HG03060 (cell line): ENCODE measurements at regions not wholly inside any gene's neighbourhood (a gene's known extent, or its start where the extent isn't known, plus 50 kb on each side); places are given as distances from the start of the nearest gene placed in this dataset.

Source experiments
- ATAC-seq: cut with Tn5 transposase; IDR thresholded peaks from one replicate; pipeline ENCODE4 v1.9.1; 2021; ENCODE audit warnings: low read depth, moderate number of reproducible peaks; ENCODE audit not compliant: unreplicated experiment

DNA sequence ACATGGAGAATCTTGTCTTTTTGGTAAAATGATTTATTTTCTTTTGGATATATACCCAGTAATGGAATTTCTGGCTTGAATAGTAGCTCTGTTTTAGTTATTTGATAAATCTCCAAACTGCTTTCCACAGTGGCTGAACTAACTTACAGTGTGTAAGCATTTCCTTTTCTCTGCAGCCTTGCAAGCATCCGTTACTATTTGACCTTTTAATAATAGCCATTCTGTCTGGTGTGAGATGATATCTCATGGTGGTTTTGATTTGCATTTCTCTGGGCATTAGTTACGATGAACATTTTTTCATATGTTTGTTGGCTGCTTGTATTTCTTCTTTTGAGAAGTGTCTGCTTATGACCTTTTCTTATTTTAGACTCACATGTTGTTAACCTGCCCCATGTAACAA is 190.2 kb downstream of the GALR1 start:
- no peak for ATAC-seq

DNA sequence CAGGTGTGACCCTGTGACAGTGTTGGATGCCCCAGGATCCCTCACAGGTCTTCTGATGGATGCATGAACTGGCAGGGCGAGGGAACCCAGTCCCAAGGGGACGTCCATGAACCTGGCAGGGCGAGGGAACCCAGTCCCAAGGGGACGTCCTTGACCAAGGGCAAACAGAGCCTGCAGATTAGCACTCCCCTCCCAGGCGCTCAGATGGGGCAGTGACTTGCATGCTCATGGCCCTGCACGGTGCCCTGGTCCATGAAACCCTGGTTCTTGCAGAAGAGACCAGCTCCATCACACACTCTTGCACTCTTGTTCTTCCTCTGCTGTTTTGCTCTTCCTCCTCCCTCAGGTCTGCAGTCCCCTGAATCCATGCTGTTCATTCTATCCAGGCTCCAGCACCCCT is 192.7 kb downstream of the GALR1 start:
- ATAC-seq, result no peak

DNA sequence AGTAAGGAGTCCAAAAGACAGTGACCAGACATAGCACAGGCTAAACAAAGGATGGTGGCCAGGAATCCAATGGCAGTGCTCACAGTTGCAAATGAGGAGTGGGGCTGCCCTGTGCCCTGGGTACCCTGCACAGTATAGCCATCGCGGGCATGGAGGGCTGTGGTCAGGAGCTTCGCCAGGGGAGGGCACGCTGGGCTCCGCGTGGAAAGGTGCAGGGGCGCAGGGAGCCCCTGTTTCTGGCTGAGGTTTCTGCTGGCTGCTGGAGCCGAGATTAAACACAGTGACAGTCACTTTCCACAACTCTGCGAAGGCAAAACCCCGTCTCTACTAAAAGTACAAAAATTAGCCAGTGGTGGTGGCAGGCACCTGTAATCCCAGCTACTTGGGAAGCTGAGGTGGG is 194.7 kb downstream of the GALR1 start:
- no peak for ATAC-seq

DNA sequence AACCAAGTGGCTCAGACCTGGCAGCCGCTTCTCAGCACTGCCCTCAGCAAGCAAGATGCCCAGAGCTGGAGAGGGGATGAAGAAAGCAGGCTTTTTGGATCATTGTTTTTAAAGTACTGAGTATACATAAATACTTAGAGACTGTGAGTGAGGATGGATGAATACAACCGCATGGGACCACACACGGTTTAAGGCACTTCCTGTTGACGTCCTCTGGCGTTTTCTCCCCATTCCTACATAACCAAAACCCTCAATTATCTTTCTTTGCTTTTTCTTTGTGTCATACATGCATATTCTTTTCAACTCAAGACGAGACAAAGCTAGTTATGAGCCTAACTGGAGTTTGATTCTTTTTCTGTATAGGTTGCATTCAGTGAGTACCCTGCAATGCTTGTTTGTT is 198.4 kb downstream of the GALR1 start:
- ATAC-seq, result no peak

DNA sequence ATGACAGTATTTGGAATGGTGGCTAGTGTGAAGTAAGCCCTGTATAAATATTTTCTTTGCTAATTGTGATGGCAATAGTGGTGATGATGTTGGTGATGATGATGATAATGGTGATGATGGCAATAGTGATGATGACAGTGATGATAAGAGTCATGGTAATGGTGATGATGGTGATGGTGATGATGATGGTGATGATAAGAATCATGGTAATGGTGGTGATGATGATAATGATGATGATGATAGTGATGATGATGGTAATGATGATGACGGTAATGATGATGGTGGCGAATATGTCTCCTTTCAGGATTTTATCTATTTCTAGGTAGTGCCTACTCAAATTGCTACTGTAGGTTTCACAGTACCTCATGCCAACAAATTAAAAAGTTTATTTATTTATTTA is 205.4 kb downstream of the GALR1 start:
- no peak for ATAC-seq

DNA sequence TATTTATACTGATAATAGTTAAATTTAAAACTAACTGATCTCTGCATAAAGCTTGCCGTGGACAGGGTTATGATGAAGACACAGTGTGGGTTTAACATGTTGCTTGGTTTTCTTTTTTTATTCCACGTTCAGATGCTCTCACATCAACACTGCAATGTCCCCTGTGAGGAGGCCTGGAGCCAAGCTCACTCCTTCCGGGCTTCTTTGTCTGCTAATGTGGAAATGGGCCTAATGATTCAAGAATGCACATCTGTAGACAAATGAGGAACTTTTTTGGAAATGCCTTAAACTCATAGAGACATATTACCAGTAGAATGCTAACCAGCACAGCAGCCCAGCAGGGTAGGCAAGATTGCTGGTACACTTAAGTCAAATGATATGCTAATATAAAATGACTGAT is 208.0 kb downstream of the GALR1 start:
- no peak for ATAC-seq

DNA sequence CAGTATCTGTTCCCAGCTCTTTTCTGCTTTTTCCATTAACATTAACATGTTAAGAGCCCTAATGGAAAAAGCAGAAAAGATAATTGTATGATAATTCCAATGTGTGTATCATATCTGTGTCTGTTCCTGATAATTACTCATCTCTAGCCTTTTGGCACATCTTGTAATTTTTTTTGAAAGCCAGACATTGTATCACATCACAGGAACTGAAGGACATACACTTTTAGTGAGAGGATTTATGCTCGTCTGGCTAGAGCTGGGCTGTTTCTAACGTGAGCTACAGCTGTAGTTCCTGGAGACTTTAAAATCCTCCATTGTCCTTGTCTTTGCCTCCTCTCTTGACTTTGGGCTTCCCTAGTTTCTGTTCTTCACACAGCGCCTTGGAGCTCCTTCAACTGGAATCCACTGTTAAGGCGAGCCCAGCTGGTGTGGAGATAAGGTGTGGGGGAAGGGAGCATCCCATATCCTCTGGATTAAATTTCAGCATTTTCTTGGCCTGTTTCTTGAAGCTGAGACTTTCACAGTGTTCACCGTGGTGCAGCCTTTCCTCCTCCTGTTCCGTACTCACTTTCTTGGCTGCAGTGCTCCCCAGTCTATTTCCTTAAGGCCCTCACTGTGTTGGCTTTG is 211.5 kb downstream of the GALR1 start:
- no peak for ATAC-seq

DNA sequence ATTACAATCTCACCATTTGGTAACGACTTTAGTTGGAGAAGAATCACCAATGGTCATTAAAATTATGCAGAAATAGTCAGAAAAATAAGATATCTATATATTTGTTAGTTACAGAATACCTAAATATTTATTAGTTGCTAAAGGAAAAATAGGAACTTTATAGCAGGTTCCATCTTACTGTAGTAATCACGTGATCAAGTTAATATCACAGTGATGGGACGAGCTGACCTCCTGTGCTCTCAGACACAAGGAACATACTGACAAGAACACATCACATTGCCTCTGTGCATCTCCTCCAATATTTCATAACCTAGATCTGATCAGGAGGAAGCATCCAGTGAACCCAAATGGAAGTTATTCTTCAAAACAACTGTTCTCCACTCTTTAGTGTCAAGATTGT is 215.3 kb downstream of the GALR1 start:
- ATAC-seq, result no peak

DNA sequence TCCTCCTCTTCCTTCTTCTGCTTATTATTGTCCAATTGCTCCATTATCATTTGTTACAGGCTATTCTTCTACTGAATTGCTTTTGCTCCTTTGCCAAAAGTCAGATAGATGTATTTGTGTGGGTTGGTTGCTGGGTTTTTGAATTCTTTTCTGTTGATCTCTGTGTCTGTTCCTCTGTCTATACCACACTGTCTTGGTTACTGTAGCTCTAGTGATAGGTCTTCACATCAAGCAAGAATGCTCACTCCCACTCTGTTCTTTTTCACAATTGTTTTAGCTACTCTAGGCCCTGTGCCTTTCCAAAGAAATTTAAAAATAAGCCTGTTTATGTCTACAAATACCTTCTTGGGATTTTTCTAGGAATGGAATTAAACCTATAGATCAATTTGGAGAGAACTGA is 217.2 kb downstream of the GALR1 start:
- ATAC-seq, result no peak

DNA sequence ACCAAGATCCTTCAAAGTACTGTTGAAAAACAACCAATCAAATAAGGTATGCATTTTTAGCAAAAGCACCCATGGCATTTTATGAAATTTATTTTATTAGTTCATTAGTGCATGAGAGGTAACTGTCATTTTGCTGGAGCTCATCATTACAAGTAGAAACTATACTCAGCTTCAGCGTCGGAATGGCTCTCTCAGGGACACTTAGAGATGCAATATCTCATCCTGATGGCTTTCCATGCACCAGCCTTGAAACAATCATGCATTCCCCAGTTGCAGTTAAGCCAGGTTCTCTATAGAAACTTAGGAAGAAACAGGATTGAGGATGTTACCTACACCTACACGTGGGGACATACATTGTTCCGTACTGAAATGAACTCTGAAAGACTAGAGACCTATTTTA is 219.5 kb downstream of the GALR1 start:
- no peak for ATAC-seq

DNA sequence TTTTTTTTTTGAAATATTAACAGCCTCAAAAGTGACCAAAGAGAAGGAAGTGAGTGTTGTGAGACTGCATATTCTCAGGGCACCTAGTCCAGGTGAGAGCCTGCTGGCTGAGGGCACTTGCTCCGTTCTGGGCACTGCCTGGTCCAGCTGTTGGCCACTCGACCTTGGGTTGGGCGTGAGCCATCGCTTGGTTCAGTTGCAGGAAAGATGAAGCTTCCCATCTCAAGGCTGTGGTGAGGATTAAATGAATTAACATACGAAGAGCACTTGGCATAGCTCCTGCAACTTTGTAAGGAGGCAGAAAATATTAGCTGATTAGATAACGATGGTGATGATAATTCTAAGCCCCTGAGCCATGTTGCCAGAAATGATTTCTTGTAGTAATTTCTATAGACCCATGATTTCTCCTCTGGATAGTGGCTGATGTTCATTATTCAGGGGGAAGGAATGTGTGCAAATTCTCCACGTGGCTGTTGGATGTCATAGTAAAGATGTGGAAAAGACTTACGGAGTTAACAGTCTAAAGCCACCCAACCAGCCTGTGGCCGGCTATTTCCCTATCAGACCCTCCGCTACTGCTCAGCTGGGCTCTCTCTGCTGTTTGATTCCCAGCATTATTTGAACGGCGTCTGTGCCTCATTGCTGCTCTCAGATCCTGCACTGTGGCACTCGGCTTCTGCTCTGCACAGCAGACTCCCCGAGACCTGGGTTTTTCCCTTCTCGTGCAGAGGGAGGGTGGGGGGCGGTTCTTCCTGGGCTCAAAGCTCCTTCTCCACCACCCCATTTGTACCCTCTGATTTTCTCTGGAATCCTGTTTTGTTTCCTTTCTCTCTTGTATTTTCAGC is 221.1 kb downstream of the GALR1 start:
- no peak for ATAC-seq

DNA sequence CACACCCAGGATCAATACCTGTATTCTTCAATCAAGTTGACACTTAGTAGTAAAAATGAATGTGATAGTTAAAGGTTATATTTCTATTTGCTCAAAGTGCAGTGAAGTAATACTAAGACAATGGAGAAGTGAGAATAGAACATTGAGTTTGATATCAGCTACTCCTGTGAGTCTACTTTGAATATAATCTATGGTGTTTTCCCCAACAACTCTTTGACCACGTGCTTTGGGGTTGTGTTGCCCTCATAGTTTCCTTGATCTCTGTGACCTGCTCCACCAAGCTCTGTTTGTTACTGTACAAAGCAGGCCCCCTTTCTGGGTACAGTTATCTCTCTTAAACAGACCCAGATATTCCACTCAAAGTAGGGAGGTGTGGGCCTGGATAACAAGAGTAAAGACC is 222.9 kb downstream of the GALR1 start:
- ATAC-seq, result no peak

DNA sequence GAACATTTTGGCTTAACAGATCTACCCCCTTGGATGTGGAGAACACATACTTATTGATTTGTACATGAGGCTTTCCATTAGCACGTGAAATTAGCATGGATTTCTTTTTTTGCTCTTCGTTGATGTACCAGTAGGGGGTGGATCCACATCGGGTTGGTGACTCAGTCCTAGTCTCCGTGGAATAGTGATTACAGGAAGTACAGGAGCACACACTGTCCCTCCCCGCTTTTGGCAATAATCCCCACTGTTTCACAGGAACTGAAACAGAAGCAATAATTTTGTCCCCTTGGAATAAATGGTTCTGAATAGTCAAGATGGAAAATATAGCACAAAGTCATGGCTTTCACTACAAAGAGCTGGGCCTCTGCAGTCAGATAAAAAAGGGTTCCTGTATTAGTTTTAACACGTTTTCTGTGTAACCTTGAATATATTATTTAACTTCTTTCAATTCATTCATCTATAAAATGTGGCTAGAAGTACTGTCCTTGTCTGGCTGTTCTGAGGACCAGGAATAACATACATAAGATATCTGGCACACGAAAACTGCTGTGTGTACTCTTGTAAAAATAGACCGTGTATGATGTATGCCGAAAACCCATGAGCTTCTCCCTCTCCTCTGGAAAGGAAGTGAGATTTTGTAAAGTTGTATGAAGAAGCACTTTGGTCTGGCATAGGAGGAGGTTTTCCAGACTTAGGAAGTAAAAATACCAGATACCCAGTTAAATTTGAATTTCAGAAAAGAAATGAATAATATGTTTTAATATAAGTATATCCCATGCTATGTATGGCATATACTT is 229.2 kb downstream of the GALR1 start:
- ATAC-seq, result no peak

DNA sequence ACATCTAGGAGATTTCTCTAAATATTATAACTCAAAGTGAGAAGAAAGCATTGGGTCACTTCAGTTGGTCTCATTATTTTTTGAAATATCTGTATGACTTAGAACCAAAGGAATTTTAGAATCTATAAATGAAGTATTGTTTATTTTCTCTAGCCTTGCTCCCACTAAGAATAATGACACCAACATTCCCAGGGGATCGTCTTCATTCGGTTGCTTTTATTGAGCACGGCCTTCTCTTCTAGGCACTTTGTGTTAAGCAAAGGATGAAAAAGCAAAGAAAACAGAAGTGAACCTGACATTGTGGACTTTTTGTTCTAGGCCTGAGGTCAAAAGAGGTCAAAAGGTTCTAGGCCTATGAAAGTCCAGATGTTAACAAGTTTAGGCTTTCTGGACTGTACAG is 231.9 kb downstream of the GALR1 start:
- no peak for ATAC-seq

DNA sequence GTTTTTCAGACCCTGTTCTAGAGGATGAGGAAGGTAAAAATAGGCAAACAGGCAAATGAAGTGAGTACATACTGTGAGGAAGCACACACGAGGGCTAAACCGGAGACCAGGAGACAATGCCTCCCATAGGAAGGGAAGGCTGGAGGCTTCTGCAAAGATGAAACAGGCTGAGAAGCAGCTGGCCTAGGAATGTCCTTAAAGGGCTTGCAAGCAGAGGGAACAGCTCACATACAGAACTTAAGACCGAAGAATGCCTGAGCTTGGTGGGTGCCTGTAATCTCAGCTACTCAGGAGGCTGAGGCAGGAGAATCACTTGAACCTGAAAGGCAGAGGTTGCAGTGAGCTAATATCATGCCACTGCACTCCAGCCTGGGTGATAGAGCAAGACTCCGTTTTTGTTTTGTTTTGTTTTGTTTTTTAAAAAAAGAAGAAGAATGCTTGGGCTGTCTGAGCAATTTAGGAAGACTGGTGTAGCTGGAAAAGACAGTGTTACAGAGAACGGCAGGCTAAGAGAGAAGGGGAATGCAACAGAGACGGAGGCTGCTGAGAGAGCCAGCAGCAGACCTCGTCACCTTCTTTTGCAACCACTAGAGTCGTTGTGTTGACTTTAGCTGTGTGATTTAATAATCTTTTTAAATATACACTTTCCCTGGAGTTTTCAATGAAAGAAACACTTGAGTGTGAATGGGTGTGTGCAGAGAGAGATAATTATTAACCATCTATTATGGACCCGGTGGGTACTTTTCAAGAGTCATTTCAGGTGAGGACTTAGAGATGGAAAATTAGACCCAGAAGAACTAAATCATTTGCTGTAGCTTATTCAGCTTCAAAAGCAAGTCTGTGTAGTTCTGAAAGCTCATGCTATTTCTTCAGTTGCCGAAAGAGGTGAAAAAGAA is 232.8 kb downstream of the GALR1 start:
- no peak for ATAC-seq

DNA sequence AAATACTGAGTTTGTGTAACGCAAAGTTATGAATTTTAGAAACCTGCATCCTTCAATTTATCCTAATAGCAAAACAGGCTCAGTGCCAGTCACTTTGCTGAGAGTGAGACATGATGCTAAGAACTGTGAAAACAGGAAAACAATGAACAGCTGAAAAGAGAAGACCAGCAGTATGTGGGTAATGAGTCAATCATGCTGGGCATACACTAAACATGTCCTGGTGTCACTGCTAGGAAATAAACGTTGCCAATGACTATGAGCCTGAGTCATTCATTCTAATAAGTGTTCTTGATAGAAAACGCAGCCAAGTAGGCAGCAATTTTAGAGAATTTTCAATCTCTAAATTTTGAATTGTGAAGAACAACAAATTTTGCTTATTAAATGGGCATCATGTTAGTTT is 237.3 kb downstream of the GALR1 start:
- ATAC-seq, result no peak

DNA sequence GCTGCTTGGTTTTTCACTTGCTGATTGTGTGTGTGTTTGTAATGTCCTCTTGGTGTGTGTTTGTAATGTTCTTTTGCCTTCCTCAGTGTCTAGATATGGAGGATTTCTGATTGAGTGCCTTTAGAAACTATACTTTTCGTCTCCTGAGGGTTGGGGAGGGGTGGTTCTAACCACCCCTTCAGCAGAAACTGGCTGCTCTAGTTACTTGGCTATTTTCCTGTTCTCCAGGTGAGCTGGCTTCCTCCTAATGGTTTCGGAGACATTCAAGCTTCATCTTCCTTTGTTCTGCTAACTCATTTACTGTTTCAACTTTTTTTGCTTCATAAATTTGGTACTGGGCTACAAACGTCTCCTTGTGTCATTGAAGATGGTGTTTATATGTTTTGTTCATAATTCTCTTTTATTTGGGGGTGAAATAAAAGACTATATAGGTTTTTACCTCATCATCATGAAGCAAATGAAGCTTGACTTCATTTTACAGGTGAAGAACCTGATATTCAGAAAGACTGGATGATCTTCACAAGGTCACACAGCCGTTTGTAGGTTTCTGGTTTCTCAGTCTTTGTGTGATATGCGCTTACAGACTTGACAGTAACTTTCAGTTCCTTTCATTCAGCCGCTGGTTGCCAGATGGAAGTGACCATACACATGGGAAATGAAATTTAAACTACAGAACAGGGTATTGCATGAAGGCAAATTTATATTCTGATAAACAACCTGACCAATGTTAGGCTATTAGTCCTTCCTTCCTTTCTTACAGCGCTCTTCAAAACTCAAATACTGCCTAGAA is 238.5 kb downstream of the GALR1 start:
- ATAC-seq, result no peak

DNA sequence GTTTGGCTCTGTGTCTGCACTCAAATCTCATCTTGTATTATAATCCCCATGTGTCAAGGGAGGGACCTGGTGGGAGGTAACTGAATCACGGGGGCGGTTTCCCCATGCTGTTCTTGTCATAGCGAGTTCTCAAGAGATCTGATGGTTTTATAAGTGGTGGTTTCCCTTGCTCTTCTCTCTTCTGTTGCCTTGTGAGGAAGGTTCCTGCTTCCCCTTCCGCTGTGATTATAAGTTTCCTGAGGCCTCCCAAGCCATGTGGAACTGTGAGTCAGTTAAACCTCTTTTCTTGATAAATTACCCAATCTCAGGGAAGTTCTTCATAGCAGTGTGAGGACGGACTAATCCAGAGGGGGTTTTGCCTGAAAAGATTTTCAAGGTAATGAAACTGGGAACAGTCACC is 245.4 kb downstream of the GALR1 start:
- ATAC-seq, result no peak

DNA sequence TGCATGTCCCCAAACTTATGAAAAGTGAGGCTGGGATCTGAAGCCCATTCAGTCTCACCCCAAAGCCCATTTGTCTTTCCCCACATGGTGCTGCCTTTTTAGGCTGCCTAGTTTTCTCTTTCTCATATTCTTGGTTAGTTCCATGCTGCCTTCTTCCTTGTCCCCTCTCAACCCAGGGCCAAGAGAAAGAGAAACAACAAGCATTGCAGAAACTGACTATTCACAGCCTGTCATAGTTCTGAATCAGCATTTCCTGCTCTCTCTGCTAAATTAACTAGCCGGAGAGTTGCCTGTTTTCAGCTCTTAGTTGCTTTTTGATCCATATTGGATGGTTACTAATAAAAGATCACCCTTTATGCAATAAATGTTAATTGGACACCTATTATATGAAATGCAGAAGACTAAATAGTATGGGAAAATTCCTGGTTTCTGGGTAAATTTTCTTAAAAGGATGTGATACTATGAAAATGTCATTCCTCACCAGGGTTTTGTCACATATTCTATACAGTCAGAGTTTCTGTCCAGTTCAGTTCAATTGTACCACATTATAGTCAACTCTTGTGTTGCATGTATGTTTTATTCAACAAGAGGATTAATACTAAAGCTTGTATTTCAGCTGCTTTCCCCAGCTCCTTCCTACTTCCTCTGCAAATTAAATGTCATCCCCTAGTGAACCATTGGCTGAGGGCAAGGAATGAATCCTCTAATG is 246.5 kb downstream of the GALR1 start:
- ATAC-seq, result no peak
